Activated CD4-positive, CD25-positive, alpha-beta regulatory T cell treated with anti-CD3 and anti-CD28 coated beads, Interleukin-2, amount 50 U/mL, for 16 hours (primary cell): ENCODE measurements at regions not wholly inside any gene's neighbourhood (a gene's known extent, or its start where the extent isn't known, plus 50 kb on each side); places are given as distances from the start of the nearest gene placed in this dataset.
"Not testable (repeated sequence)": the region's sequence is repeated elsewhere in the genome, so short reads cannot be mapped to it uniquely, and the experiment has no call there.

ENCODE experiments used
- DNase-seq: peaks from one replicate; pipeline ENCODE4 v3.0.0-alpha.2; 2020; ENCODE audit warnings: low read depth, low spot score

GRCh38 chr7:4523873-4524272, 158.2 kb upstream of the FOXK1 start:
- no peak for DNase-seq

GRCh38 chr7:4525884-4526283, 156.2 kb upstream of the FOXK1 start:
- DNase-seq, result no peak

GRCh38 chr7:4527988-4528636, 154.0 kb upstream of the FOXK1 start:
- no peak for DNase-seq

- no peak for DNase-seq
Observed at GRCh38 chr7:4531236-4531635, 150.9 kb upstream of the FOXK1 start.

GRCh38 chr7:4533339-4533738, 148.8 kb upstream of the FOXK1 start:
- not testable (repeated sequence) for DNase-seq

- no peak for DNase-seq
Observed at GRCh38 chr7:4549681-4550080, 132.4 kb upstream of the FOXK1 start.

- DNase-seq, result no peak
Observed at GRCh38 chr7:4550117-4550516, 132.0 kb upstream of the FOXK1 start.

- DNase-seq, result no peak
Observed at GRCh38 chr7:4552985-4553384, 129.1 kb upstream of the FOXK1 start.

GRCh38 chr7:4556868-4557793, 125.0 kb upstream of the FOXK1 start:
- DNase-seq, result no peak

GRCh38 chr7:4561795-4562194, 120.3 kb upstream of the FOXK1 start:
- no peak for DNase-seq

GRCh38 chr7:4566714-4567113, 115.4 kb upstream of the FOXK1 start:
- no peak for DNase-seq

GRCh38 chr7:4574851-4575250, 107.2 kb upstream of the FOXK1 start:
- no peak for DNase-seq

- no peak for DNase-seq
Observed at GRCh38 chr7:4575254-4575653, 106.8 kb upstream of the FOXK1 start.

GRCh38 chr7:4602905-4603842, 78.9 kb upstream of the FOXK1 start:
- DNase-seq, result no peak

GRCh38 chr7:4603843-4604231, 78.3 kb upstream of the FOXK1 start:
- no peak for DNase-seq

GRCh38 chr7:4604456-4604940, 77.6 kb upstream of the FOXK1 start:
- DNase-seq, result no peak

GRCh38 chr7:4606797-4607196, 75.3 kb upstream of the FOXK1 start:
- no peak for DNase-seq

GRCh38 chr7:4607311-4607729, 74.8 kb upstream of the FOXK1 start:
- no peak for DNase-seq

GRCh38 chr7:4609576-4609975, 72.5 kb upstream of the FOXK1 start:
- not testable (repeated sequence) for DNase-seq

GRCh38 chr7:4610768-4611467, 71.2 kb upstream of the FOXK1 start:
- peak; percentile 31 for DNase-seq

- DNase-seq, result no peak
Observed at GRCh38 chr7:4612237-4612636, 69.9 kb upstream of the FOXK1 start.
